SK-N-SH (cell line): ENCODE measurements at regions not wholly inside any gene's neighbourhood (a gene's known extent, or its start where the extent isn't known, plus 50 kb on each side); places are given as distances from the start of the nearest gene placed in this dataset.

ENCODE experiments used
- CTCF ChIA-PET: fragments of 300-600, 350-600 bp; formaldehyde crosslinking; extraction: SDS; loops from one replicate; lab custom pipeline; 2021; lab: Yijun Ruan, JAX
- POLR2A ChIA-PET: fragments of 350-600 bp; sonication (Branson Sonifier 250); formaldehyde crosslinking; extraction: SDS; loops from one replicate; lab custom pipeline; 2020; ENCODE audit warnings: antibody characterized with exemption, inconsistent platforms; lab: Yijun Ruan, JAX
- DNase-seq: peaks from one replicate; pipeline ENCODE4 v3.0.0; 2012
- H2AFZ ChIP-seq: fragments of 200-600 bp; sonication (generic); 2 replicates; pipeline ENCODE4 v1.8.1; 2016; ENCODE audit warnings: antibody characterized with exemption, mild to moderate bottlenecking, low read depth
- H3F3A ChIP-seq: fragments of 200-600 bp; sonication (generic); replicated peaks from 2 replicates; pipeline ENCODE3; 2016; ENCODE audit warnings: antibody characterized with exemption, mild to moderate bottlenecking; ENCODE audit not compliant: insufficient read depth
- H3K27ac ChIP-seq, 2 experiments: fragments of 200-500 bp in 1 of 2; fragments of 200-600 bp in 1 of 2; sonication (Bioruptor generic) in 1 of 2; sonication (generic), shearing (Covaris generic) in 1 of 2; 2 replicates each; pipeline versions ENCODE4 v1.5.1 to v1.6.1; 2014 to 2016; ENCODE audit warnings: low read depth in 2 of 2, inconsistent platforms in 1 of 2, low read length in 1 of 2, mild to moderate bottlenecking in 1 of 2, mixed read lengths in 1 of 2
- H3K27me3 ChIP-seq: fragments of 200-600 bp; sonication (generic), shearing (Covaris generic); 2 replicates; pipeline ENCODE4 v1.6.1; 2016; ENCODE audit warnings: mixed run types; ENCODE audit not compliant: insufficient read depth
- H3K36me3 ChIP-seq, 2 experiments: fragments of 200-500 bp in 1 of 2; fragments of 200-600 bp in 1 of 2; sonication (Bioruptor generic) in 1 of 2; sonication (generic) in 1 of 2; replicated peaks in 1 of 2; 2 replicates each; pipeline versions ENCODE3 to v1.5.1; 2014 to 2016; ENCODE audit warnings: low read length in 1 of 2, mild to moderate bottlenecking in 1 of 2; ENCODE audit not compliant: insufficient read depth in 2 of 2, control insufficient read depth in 1 of 2
- H3K4me1 ChIP-seq, 2 experiments: fragments of 200-500 bp in 1 of 2; fragments of 200-600 bp in 1 of 2; sonication (Bioruptor generic) in 1 of 2; sonication (generic), shearing (Covaris generic) in 1 of 2; 2 replicates each; pipeline versions ENCODE4 v1.5.1 to v1.6.1; 2014 to 2016; ENCODE audit warnings: low read depth in 1 of 2, low read length in 1 of 2, mixed run types in 1 of 2; ENCODE audit not compliant: insufficient read depth in 2 of 2, control insufficient read depth in 1 of 2
- H3K4me2 ChIP-seq: fragments of 200-600 bp; sonication (generic), shearing (Covaris generic); 2 replicates; pipeline ENCODE4 v1.6.1; 2017; ENCODE audit warnings: mixed run types
- H3K4me3 ChIP-seq, 2 experiments: fragments of 200-500 bp in 1 of 2; fragments of 200-600 bp in 1 of 2; sonication (Bioruptor generic) in 1 of 2; sonication (generic), shearing (Covaris generic) in 1 of 2; 2 replicates each; pipeline versions ENCODE4 v1.5.1 to v1.8.1; 2014 to 2016; ENCODE audit warnings: low read depth in 2 of 2, inconsistent platforms in 1 of 2, low read length in 1 of 2, mild to moderate bottlenecking in 1 of 2, mixed read lengths in 1 of 2, moderate library complexity in 1 of 2
- H3K79me2 ChIP-seq: fragments of 200-600 bp; sonication (generic); 2 replicates; pipeline ENCODE4 v1.8.1; 2017; ENCODE audit warnings: mild to moderate bottlenecking; ENCODE audit not compliant: insufficient read depth
- H3K9ac ChIP-seq: fragments of 200-600 bp; sonication (generic); 2 replicates; pipeline ENCODE4 v1.6.1; 2017; ENCODE audit warnings: mixed run types
- H3K9me2 ChIP-seq: fragments of 200-600 bp; sonication (generic); 2 replicates; pipeline ENCODE4 v1.6.1; 2017; ENCODE audit warnings: mixed run types
- H3K9me3 ChIP-seq: fragments of 200-600 bp; sonication (generic); 2 replicates; pipeline ENCODE4 v1.6.1; 2017; ENCODE audit warnings: mixed run types, mild to moderate bottlenecking, moderate library complexity
- H4K20me1 ChIP-seq: fragments of 200-600 bp; sonication (generic); 2 replicates; pipeline ENCODE4 v1.6.1; 2017; ENCODE audit warnings: mild to moderate bottlenecking, mixed run types; ENCODE audit not compliant: insufficient read depth
- ELF1 ChIP-seq: IDR thresholded peaks from 2 replicates; pipeline ENCODE4 v1.4.0; 2012
- FOSL2 ChIP-seq: IDR thresholded peaks from 2 replicates; pipeline ENCODE4 v1.4.0; 2012; ENCODE audit warnings: low read depth, mild to moderate bottlenecking, moderate library complexity, borderline replicate concordance
- GABPA ChIP-seq: IDR thresholded peaks from 2 replicates; pipeline ENCODE4 v1.4.0; 2012; ENCODE audit warnings: low read depth, mild to moderate bottlenecking
- JUND ChIP-seq: IDR thresholded peaks from 2 replicates; pipeline ENCODE4 v1.4.0; 2012
- MXI1 ChIP-seq: IDR thresholded peaks from 2 replicates; pipeline ENCODE4 v1.6.1; 2012; ENCODE audit warnings: mild to moderate bottlenecking, low read depth, low read length, improper control_type of control experiment
- NFIC ChIP-seq: IDR thresholded peaks from 2 replicates; pipeline ENCODE4 v1.4.0; 2012; ENCODE audit warnings: borderline replicate concordance
- NRF1 ChIP-seq: IDR thresholded peaks from 2 replicates; pipeline ENCODE4 v1.6.1; 2012; ENCODE audit warnings: low read depth, mild to moderate bottlenecking, low read length
- POLR2AphosphoS5 ChIP-seq: IDR thresholded peaks from 2 replicates; pipeline ENCODE4 v1.6.1; 2012; ENCODE audit warnings: low read depth, low read length
- RAD21 ChIP-seq: IDR thresholded peaks from 2 replicates; pipeline ENCODE4 v1.6.1; 2012; ENCODE audit warnings: mild to moderate bottlenecking, low read length
- SIN3A ChIP-seq: IDR thresholded peaks from 2 replicates; pipeline ENCODE4 v1.6.1; 2012; ENCODE audit warnings: low read depth, mild to moderate bottlenecking, low read length, moderate library complexity, borderline replicate concordance
- SMC3 ChIP-seq: IDR thresholded peaks from 2 replicates; pipeline ENCODE4 v1.6.1; 2012; ENCODE audit warnings: low read depth, low read length, improper control_type of control experiment
- TCF12 ChIP-seq: IDR thresholded peaks from 2 replicates; pipeline ENCODE4 v1.4.0; 2012
- YY1 ChIP-seq: IDR thresholded peaks from 2 replicates; pipeline ENCODE4 v1.4.0; 2012; ENCODE audit warnings: low read depth, mild to moderate bottlenecking
- WGBS: methylation state at CpG from one replicate; pipeline ENCODE4 v1.1.6; 2017; ENCODE audit warnings: low lambda C conversion rate; 5-methylcytosine and 5-hydroxymethylcytosine counted together
- TF ChIP-seq, protein P1 (sequence below): IDR thresholded peaks from 2 replicates; pipeline ENCODE4 v1.6.1; 2012; ENCODE audit warnings: mild to moderate bottlenecking, low read depth, low read length, moderate library complexity
- TF ChIP-seq, protein P2 (sequence below): fragments of 200-600 bp; sonication (generic); IDR thresholded peaks from 2 replicates; pipeline ENCODE4 v1.6.1; 2017; ENCODE audit warnings: antibody characterized with exemption, mild to moderate bottlenecking, moderate library complexity
- TF ChIP-seq, protein P3 (sequence below): IDR thresholded peaks from 2 replicates; pipeline ENCODE4 v1.4.0; 2012; ENCODE audit warnings: low read depth, borderline replicate concordance
- TF ChIP-seq, protein P4 (sequence below): IDR thresholded peaks from 2 replicates; pipeline ENCODE4 v1.4.0; 2012; ENCODE audit warnings: low read depth, borderline replicate concordance

DNA sequence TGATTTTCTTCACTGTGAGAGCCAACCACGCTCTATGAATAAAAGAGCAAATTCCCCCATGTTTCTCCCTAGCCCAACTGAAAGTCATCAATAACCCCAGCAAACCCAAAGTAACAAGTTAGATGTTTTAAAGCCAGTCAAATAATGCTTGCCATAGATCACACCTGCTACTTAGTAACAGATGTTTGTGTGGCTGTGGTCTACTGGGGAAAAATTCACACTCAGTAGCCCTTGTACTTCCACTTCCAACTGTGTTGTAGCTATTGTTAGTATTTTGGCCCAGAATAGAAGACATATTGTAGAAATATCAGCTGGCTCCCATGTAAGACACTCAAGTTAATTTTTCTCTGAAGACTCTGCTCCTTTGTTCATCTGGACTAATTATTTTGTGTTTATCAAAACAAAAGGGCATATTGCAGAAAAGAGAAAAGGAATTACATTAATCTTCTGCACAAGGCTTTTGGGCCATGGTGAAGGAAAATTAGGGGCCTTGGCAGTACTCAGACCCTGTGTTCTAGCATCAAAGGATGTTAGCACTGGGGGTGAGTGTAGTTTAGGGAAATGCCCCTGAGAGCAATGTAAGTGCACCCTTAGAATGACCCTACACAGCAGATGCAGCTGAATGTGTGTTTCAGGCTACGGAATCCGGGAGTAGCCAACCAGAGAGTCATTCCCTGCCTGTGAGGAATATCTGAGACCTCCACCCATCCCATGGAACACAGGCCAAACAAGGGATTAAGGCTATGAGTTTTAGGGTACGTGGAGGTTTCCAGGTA, 521.9 kb downstream of the EPHA4 start (continued):
- TF ChIP-seq NRF1 = no peak

DNA sequence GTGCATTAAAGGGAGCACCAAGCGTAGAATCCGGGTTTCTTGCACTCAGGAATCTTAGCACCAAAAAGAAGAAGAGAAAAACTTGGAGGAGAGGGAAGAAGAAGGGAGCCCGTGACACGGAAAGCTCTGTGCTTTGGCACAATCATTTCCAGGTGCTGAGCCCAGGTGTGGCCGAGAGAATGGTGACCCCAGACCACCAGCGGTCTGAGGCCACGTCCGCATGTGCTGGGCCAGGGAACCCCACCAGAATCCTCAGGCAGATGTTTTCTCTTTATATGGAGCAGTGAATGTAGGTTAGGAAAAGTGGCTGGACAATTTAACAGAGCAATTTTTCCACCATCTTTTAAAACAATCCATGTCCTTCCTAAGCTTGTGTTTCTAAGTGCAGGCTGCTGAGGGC, 520.9 kb downstream of the EPHA4 start:
- no peak for DNase-seq
- Histone ChIP-seq H3K4me2 (no peak overlapping the region), H3K9ac (no peak overlapping the region), H3K27me3 (no peaks in the 10 kb centered on the region; the same call in 1 of the 2 replicates), H3F3A (no peaks in the 10 kb centered on the region), H4K20me1 (no peaks in the 10 kb centered on the region), H2AFZ (no peak overlapping the region), H3K4me1 (no peaks in the 10 kb centered on the region), H3K9me3 (no peaks in the 10 kb centered on the region), H3K4me3 (no peak overlapping the region), H3K79me2 (no peaks in the 10 kb centered on the region), H3K27ac (no peak overlapping the region), H3K9me2 (no peaks in the 10 kb centered on the region), H3K36me3 (no peaks in the 10 kb centered on the region)
- ChIA-PET CTCF (no interaction called here), POLR2A (no interaction called here)
- TF ChIP-seq POLR2AphosphoS5 (no peak), GABPA (no peak), SIN3A (no peak), TCF12 (no peak), YY1 (no peak), MXI1 (no peak), NFIC (no peak), ELF1 (no peak), JUND (no peak), RAD21 (no peak), FOSL2 (no peak), SMC3 (no peak), NRF1 (no peak)
- TF ChIP-seq, protein P1, sequence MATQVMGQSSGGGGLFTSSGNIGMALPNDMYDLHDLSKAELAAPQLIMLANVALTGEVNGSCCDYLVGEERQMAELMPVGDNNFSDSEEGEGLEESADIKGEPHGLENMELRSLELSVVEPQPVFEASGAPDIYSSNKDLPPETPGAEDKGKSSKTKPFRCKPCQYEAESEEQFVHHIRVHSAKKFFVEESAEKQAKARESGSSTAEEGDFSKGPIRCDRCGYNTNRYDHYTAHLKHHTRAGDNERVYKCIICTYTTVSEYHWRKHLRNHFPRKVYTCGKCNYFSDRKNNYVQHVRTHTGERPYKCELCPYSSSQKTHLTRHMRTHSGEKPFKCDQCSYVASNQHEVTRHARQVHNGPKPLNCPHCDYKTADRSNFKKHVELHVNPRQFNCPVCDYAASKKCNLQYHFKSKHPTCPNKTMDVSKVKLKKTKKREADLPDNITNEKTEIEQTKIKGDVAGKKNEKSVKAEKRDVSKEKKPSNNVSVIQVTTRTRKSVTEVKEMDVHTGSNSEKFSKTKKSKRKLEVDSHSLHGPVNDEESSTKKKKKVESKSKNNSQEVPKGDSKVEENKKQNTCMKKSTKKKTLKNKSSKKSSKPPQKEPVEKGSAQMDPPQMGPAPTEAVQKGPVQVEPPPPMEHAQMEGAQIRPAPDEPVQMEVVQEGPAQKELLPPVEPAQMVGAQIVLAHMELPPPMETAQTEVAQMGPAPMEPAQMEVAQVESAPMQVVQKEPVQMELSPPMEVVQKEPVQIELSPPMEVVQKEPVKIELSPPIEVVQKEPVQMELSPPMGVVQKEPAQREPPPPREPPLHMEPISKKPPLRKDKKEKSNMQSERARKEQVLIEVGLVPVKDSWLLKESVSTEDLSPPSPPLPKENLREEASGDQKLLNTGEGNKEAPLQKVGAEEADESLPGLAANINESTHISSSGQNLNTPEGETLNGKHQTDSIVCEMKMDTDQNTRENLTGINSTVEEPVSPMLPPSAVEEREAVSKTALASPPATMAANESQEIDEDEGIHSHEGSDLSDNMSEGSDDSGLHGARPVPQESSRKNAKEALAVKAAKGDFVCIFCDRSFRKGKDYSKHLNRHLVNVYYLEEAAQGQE = no peak
- TF ChIP-seq, protein P2, sequence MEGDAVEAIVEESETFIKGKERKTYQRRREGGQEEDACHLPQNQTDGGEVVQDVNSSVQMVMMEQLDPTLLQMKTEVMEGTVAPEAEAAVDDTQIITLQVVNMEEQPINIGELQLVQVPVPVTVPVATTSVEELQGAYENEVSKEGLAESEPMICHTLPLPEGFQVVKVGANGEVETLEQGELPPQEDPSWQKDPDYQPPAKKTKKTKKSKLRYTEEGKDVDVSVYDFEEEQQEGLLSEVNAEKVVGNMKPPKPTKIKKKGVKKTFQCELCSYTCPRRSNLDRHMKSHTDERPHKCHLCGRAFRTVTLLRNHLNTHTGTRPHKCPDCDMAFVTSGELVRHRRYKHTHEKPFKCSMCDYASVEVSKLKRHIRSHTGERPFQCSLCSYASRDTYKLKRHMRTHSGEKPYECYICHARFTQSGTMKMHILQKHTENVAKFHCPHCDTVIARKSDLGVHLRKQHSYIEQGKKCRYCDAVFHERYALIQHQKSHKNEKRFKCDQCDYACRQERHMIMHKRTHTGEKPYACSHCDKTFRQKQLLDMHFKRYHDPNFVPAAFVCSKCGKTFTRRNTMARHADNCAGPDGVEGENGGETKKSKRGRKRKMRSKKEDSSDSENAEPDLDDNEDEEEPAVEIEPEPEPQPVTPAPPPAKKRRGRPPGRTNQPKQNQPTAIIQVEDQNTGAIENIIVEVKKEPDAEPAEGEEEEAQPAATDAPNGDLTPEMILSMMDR = no peak
- TF ChIP-seq, protein P3, sequence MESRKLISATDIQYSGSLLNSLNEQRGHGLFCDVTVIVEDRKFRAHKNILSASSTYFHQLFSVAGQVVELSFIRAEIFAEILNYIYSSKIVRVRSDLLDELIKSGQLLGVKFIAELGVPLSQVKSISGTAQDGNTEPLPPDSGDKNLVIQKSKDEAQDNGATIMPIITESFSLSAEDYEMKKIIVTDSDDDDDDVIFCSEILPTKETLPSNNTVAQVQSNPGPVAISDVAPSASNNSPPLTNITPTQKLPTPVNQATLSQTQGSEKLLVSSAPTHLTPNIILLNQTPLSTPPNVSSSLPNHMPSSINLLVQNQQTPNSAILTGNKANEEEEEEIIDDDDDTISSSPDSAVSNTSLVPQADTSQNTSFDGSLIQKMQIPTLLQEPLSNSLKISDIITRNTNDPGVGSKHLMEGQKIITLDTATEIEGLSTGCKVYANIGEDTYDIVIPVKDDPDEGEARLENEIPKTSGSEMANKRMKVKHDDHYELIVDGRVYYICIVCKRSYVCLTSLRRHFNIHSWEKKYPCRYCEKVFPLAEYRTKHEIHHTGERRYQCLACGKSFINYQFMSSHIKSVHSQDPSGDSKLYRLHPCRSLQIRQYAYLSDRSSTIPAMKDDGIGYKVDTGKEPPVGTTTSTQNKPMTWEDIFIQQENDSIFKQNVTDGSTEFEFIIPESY = no peak
- TF ChIP-seq, protein P4, sequence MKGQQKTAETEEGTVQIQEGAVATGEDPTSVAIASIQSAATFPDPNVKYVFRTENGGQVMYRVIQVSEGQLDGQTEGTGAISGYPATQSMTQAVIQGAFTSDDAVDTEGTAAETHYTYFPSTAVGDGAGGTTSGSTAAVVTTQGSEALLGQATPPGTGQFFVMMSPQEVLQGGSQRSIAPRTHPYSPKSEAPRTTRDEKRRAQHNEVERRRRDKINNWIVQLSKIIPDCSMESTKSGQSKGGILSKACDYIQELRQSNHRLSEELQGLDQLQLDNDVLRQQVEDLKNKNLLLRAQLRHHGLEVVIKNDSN = no peak
- WGBS = 25% methylated on average over 8 of the region's 8 CpGs
